ENCODE measurements at regions not wholly inside any gene's neighbourhood (a gene's known extent, or its start where the extent isn't known, plus 50 kb on each side); places are given as distances from the start of the nearest gene placed in this dataset.

DNA sequence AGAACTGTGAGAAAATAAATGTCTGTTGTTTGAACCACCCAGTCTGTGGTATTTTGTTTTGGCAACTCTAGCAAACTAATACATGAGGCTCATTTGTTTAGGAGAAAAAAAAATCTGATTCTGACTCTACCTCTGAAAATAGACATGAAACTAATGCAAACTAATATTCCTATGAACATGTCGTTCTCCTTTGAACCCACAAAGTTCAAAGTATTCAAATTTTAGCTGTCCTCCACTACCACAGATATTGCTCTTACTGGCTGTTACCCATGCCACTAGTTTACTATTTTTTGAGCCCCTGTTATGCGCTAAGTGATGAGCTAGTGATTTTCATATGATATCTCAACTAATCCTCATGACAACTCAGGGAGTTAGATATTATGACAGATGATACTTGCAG lies 58.8 kb upstream of the ZNF804B start:
- no peak for DNase-seq (ENCODE audit: extremely low spot score)
- Histone ChIP-seq H3K27ac (ENCODE audit: low read depth) (no peak overlapping the region), H3K36me3 (ENCODE audit: insufficient read depth) (no peaks in the 10 kb centered on the region), H3K4me1 (ENCODE audit: insufficient read depth) (no peaks in the 10 kb centered on the region), H3K4me3 (ENCODE audit: low read depth, low read length) (no peak overlapping the region)
- 93% methylated on average over 2 of the region's 2 CpGs for WGBS

DNA sequence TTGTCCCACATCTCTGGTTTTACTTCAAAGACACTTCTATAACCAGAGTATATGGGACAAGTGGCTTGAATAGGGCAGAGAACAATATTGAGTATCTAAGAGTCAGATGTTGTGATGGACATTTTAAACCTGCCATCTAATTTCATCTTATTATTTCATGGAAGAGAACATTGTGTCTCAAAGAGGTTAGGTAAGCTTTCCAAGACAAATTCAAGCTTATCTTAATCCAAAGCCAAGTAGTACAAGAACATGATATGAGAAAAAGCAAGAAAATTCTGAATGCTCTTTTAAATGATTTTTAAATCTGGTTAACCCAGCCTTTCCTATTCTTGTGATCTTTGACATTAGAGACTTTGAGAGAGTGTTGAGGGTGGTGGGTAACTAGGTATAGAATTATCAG lies 65.3 kb upstream of the ZNF804B start:
- no peaks in the 10 kb centered on the region for H3K36me3 ChIP-seq (ENCODE audit: insufficient read depth)
- no peak overlapping the region for H3K4me3 ChIP-seq (ENCODE audit: low read depth, low read length)
- DNase-seq (ENCODE audit: extremely low spot score), result no peak
- H3K27ac ChIP-seq (ENCODE audit: low read depth), result no peak overlapping the region
- no peaks in the 10 kb centered on the region for H3K4me1 ChIP-seq (ENCODE audit: insufficient read depth)

DNA sequence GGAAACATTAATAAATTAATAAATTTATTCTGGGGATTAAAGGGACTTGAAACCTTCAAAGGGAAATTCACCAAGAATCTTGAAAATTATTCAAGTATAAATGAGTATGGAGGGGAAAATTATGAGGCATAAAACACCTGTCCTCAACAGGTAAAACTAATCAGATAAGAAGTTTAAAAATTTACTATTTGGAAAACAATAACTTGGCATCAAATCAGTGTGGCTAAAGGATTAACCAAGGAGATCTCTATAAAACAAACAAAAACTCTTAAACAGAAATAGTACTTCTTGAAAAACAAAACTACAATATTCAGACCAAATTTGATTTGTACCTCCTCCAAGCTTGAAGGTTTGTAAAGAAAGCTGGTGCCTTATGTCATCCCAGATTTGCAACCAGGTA lies 66.4 kb upstream of the ZNF804B start:
- DNase-seq (ENCODE audit: extremely low spot score), result no peak
- no peaks in the 10 kb centered on the region for H3K36me3 ChIP-seq (ENCODE audit: insufficient read depth)
- H3K4me3 ChIP-seq (ENCODE audit: low read depth, low read length), result no peak overlapping the region
- no peaks in the 10 kb centered on the region for H3K4me1 ChIP-seq (ENCODE audit: insufficient read depth)
- no peak overlapping the region for H3K27ac ChIP-seq (ENCODE audit: low read depth)

DNA sequence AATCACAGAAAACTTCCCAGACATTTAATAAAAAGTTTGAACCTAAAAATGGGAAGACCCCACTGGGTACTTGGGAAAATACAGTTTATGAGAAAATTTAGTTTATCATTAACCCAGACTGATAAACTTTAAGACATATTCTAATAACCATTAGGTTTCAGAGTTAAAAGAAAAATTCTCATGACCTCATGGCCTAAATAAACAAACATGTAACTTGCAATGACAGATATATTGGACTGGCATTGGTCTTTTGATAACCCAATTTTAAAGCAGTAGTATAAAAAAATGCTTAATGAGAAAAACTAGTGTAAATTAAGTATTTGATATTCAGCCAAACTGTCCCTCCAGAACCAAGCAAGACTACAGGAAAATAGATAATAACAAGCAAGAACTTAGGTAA lies 67.0 kb upstream of the ZNF804B start:
- H3K4me1 ChIP-seq (ENCODE audit: insufficient read depth), result no peaks in the 10 kb centered on the region
- no peak for DNase-seq (ENCODE audit: extremely low spot score)

DNA sequence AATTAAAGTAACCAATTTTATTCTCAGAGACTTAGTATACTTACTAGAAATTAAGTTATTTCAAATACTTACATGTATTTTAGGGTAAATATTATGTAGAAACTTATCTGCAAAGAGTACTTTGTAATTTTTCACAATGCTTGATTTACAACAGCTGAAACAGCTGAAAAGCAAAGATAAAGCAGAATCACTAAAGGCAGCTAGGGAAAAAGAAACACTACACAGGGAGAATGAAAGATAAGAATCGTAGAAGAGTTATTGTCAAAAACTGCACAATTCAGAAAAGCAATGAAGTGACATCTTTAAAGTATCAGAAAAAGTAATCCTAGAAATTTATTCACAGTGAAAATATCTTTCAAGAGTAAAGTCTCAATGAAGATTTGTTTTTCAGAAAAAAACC lies 69.7 kb upstream of the ZNF804B start:
- no peaks in the 10 kb centered on the region for H3K4me1 ChIP-seq (ENCODE audit: insufficient read depth)
- no peaks in the 10 kb centered on the region for H3K36me3 ChIP-seq (ENCODE audit: insufficient read depth)
- no peak overlapping the region for H3K27ac ChIP-seq (ENCODE audit: low read depth)
- DNase-seq (ENCODE audit: extremely low spot score), result no peak
- no peak overlapping the region for H3K4me3 ChIP-seq (ENCODE audit: low read depth, low read length)
- 27% methylated on average over 1 of the region's 1 CpG for WGBS

More for the DNA sequence above, 67.0 kb upstream of the ZNF804B start:
- Histone ChIP-seq H3K4me3 (ENCODE audit: low read depth, low read length) (no peak overlapping the region), H3K27ac (ENCODE audit: low read depth) (no peak overlapping the region), H3K36me3 (ENCODE audit: insufficient read depth) (no peaks in the 10 kb centered on the region)

DNA sequence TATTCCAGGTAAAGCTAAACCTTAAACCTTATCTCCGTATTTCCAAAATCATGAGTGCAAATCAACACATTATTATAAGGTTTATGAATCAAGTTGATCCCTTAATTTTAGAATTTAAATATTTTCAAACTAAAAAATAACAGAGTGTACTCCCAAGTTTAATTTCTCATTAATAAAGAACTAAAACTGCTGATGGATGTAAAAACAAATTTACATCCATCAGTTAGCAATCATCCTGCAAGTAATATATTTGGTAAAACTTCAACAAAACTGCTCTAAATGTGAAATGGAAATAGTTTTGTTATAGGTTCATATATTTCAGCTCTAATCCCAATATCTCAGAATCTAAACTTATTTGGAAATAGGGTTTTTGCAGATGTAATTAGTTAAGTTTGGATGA lies 71.3 kb upstream of the ZNF804B start:
- H3K4me1 ChIP-seq (ENCODE audit: insufficient read depth), result no peaks in the 10 kb centered on the region
- no peak for DNase-seq (ENCODE audit: extremely low spot score)
- H3K4me3 ChIP-seq (ENCODE audit: low read depth, low read length), result no peak overlapping the region
- H3K36me3 ChIP-seq (ENCODE audit: insufficient read depth), result no peaks in the 10 kb centered on the region
- no peak overlapping the region for H3K27ac ChIP-seq (ENCODE audit: low read depth)
- whole genome bisulfite sequencing, result 95% methylated on average over 1 of the region's 1 CpG

DNA sequence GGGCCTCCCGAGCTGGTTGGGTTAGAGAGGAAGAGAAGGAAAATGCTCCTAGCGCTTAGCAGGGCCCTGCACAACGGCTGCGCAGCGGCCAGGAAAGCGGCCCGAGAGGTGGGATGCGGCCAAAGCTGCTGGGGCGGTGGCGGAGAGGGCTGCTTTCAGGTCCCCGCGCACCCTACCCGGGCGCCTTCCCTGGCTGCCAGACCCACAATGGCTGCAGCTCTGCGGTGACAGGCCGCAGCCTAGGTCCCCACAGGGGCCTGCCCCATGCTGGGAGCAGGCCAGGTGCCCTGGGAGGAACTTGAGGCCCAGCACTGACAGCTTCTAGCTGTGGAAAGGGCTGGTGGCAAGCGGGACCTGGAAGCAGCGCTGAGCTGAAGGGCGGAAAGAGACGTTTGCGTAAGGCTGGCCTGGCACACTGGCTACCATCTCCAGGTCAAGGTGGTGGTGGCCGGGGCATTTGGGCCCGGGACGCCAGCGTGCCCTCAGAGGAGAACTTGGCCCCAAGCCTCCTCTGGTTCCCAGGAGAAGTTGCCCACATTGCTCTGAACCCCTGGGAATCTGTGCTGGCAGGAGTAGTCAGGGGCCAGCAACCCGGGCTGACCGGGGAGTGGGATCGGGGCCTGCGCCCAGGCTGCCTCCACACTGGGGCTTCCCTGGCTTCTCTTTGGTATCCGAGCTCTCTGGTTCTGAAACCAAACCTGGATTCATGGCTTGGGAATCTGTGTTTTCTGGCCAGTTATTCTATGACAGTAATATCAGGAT lies 72.9 kb upstream of the ZNF804B start:
- 96% methylated on average over 30 of the region's 30 CpGs for WGBS
- Histone ChIP-seq H3K4me1 (ENCODE audit: insufficient read depth) (no peaks in the 10 kb centered on the region), H3K4me3 (ENCODE audit: low read depth, low read length) (no peak overlapping the region), H3K36me3 (ENCODE audit: insufficient read depth) (no peaks in the 10 kb centered on the region), H3K27ac (ENCODE audit: low read depth) (no peak overlapping the region)
- no peak for DNase-seq (ENCODE audit: extremely low spot score)

DNA sequence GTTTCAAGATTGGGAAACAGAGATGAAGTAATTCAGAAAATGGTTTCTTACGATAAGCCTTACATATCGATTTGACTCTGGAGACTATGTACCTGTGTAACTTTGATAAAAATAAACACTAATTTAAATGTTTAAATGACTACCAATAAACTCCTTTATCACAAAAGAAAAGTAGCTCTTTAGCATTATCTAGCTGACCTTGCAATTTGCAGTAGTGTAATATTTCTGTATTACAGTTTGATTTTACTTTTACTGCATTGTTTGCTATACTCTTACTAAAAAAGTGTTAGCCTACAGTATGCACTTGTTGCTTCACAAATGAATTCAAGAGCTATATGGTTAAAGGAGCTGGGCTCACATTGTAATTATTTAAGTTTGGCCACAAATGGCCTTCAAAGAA lies 77.8 kb upstream of the ZNF804B start:
- 94% methylated on average over 2 of the region's 2 CpGs for WGBS
- H3K4me1 ChIP-seq (ENCODE audit: insufficient read depth), result no peaks in the 10 kb centered on the region

DNA sequence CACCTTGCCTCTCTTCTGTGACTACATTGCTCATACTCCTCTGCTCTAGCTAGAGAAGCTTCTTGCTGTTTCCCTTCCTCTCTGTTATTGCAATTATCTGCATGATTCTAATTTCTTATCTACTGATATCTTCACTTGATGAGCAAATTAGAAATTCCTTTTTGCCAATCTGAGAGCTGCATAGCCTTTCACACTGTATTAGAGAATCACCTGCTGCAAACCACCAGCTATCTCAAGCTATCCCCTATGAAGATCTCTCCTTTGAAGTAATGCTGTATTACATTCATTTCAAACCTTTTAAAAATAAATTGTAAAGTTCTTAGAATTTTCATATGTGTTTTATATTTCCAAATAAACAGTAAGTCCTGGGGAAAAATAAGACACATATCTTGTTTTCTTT lies 89.0 kb upstream of the ZNF804B start:
- Histone ChIP-seq H3K4me1 (ENCODE audit: insufficient read depth) (no peaks in the 10 kb centered on the region), H3K36me3 (ENCODE audit: insufficient read depth) (no peaks in the 10 kb centered on the region), H3K4me3 (ENCODE audit: low read depth, low read length) (no peak overlapping the region), H3K27ac (ENCODE audit: low read depth) (no peak overlapping the region)
- DNase-seq (ENCODE audit: extremely low spot score), result no peak

More for the DNA sequence above, 77.8 kb upstream of the ZNF804B start:
- Histone ChIP-seq H3K4me3 (ENCODE audit: low read depth, low read length) (no peak overlapping the region), H3K36me3 (ENCODE audit: insufficient read depth) (no peaks in the 10 kb centered on the region), H3K27ac (ENCODE audit: low read depth) (no peak overlapping the region)
- DNase-seq (ENCODE audit: extremely low spot score), result no peak

DNA sequence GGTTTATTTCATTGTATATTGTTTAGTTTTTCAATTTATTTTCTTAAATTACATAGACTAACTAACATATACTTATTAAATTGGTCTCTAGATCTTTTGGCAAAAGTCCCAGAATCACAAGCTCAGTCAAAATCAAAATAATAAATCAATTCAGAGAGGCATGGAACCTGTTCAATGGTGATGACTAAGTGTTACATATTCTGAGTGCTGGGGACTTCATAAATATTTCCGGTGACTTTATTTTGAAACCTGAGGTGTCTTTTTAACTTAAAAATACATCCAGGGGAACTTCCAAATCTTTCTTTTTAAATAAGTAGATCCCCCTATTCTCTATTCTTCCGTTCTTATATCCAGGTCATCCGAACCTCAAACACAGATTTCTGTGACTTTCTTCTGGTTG lies 89.6 kb upstream of the ZNF804B start:
- WGBS, result 71% methylated on average over 3 of the region's 3 CpGs
- no peak for DNase-seq (ENCODE audit: extremely low spot score)
- Histone ChIP-seq H3K36me3 (ENCODE audit: insufficient read depth) (no peaks in the 10 kb centered on the region), H3K4me1 (ENCODE audit: insufficient read depth) (no peaks in the 10 kb centered on the region), H3K4me3 (ENCODE audit: low read depth, low read length) (no peak overlapping the region), H3K27ac (ENCODE audit: low read depth) (no peak overlapping the region)

DNA sequence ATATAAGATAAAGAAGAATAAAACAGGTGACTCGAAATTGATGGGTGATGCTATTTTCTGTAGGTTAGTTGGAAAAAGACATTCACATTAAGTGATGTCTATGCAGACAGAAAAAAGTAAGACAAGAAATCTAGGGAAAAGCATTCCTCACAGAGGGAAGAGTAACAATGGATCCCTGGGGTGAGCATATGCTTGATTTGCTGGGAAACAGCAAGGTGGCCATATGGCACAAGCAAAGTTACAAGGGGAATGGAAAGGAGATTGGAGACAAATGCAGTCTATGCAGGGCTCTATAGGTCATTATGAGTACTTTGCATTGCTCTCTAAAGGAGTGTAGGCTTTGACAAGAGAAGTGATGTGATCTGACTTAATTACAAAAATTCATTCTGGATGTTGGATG lies 90.9 kb upstream of the ZNF804B start:
- Histone ChIP-seq H3K36me3 (ENCODE audit: insufficient read depth) (no peaks in the 10 kb centered on the region), H3K4me1 (ENCODE audit: insufficient read depth) (no peaks in the 10 kb centered on the region), H3K4me3 (ENCODE audit: low read depth, low read length) (no peak overlapping the region), H3K27ac (ENCODE audit: low read depth) (no peak overlapping the region)
- 74% methylated on average over 1 of the region's 1 CpG for WGBS
- DNase-seq (ENCODE audit: extremely low spot score), result no peak

DNA sequence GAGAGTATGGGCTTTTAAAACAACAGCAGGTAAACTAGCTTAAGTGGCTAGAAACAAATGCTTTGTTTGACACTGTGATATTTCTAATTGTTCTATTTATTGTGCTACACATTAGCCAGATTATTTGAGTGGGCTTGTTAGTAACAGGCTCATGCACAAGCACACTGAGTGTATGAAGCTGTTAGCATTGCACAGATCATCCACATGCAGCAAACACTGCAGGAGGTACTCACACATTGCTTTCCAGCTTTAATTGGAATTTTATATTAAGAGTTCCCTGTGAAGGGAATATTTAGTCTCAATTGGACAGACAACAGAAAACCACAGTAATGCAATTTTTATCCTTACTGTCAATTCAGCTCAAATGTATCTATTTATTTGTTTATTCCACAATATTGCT lies 92.9 kb upstream of the ZNF804B start:
- no peak for DNase-seq (ENCODE audit: extremely low spot score)
- Histone ChIP-seq H3K4me3 (ENCODE audit: low read depth, low read length) (no peak overlapping the region), H3K36me3 (ENCODE audit: insufficient read depth) (no peaks in the 10 kb centered on the region)

DNA sequence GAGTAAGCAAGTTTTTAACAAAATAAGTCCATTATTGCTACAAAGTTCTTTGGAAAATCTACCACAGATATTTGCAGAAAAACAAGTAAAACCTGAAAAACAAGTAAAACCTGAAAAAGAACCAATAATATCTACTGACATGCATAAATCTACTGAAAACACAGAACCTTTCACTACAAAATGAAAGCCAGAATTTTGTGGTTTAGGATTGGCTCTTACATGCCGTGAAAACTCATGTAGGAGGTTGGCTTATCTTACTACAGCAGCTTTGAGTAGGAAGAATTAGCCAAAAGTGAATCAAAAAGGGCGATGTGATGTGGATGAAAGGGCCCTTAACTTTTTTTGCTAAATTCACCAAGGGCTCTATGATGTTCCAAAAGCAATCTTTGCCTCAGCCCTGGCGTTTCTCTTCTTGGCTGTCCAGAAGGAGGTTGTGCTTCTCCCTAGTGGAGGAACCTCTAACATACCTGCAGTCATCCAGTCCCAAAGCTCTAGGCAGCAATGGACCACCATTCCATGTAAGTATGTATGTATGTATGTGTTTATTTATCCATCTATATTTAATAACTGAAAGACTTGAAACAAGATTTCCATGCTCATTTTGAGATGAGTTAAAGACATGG lies 93.5 kb upstream of the ZNF804B start:
- H3K4me1 ChIP-seq (ENCODE audit: insufficient read depth), result no peaks in the 10 kb centered on the region
- H3K27ac ChIP-seq (ENCODE audit: low read depth), result no peak overlapping the region
- DNase-seq (ENCODE audit: extremely low spot score), result peak; percentile 1
- WGBS, result 80% methylated on average over 3 of the region's 3 CpGs
- H3K4me3 ChIP-seq (ENCODE audit: low read depth, low read length), result no peak overlapping the region
- no peaks in the 10 kb centered on the region for H3K36me3 ChIP-seq (ENCODE audit: insufficient read depth)

More for the DNA sequence above, 92.9 kb upstream of the ZNF804B start:
- Histone ChIP-seq H3K4me1 (ENCODE audit: insufficient read depth) (no peaks in the 10 kb centered on the region), H3K27ac (ENCODE audit: low read depth) (no peak overlapping the region)

DNA sequence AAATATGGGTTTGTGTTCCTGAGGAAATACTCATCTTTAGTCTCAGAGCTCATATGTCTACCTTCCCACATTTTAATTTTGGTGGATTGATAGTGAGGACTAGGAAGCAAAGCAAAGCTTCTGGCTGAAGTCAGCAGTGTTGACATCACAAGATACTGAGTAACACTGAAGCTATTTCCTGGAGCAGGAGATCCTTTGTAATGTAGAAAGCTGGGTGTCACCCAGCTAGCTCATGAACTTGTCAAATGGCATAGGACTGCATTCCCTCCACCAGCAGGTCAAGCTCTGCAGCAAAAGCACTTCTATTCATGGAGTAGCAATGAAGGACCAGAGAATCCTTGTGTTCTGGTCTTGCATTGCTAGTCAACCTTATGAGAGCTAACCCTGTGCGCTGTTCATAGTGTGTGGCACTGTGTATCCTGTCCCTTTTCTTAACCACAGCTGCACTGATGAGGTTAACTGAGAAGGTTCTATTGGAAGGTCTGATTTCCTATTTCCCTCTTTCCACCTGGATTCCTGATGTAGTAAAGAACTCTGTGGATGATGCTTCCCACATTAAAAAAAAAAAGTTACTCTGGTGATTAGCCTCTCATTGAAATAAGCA lies 94.8 kb upstream of the ZNF804B start:
- 89% methylated on average over 1 of the region's 1 CpG for WGBS
- Histone ChIP-seq H3K4me1 (ENCODE audit: insufficient read depth) (no peaks in the 10 kb centered on the region), H3K4me3 (ENCODE audit: low read depth, low read length) (no peak overlapping the region), H3K27ac (ENCODE audit: low read depth) (no peak overlapping the region), H3K36me3 (ENCODE audit: insufficient read depth) (no peaks in the 10 kb centered on the region)
- DNase-seq (ENCODE audit: extremely low spot score), result no peak

All from urinary bladder (tissue), 3 donors.